ENCODE measurements at regions not wholly inside any gene's neighbourhood (a gene's known extent, or its start where the extent isn't known, plus 50 kb on each side); places are given as distances from the start of the nearest gene placed in this dataset.

DNA sequence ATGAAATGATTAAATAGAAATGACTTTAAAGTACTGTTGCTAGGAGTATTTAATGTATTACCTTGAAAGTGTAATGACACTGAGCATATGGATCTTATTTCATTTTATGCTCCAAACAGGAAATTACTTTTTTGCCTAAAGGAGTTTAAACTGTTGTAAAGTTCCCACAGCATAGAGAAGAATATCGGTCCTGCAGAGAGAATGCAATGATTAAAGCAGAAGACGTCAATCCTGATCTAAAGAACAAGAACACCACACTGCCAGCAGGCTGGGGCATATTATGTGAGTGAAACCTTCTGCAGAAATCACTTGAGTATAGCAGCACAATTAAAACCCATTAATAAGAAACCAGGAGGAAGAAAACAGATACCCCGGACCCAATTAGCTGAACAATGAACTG lies 72.8 kb upstream of the CAMK2D start:
- Histone ChIP-seq H3K4me1 (no peaks in the 10 kb centered on the region), H3K9me3 (no peaks in the 10 kb centered on the region), H3K36me3 (ENCODE audit: control insufficient read depth, insufficient read depth, low read length) (no peaks in the 10 kb centered on the region), H3K27me3 (replicated peaks; ENCODE audit: control insufficient read depth, insufficient read depth, low read length) (no peaks in the 10 kb centered on the region), H3K4me3 (ENCODE audit: low read depth, low read length) (no peak overlapping the region)
- CTCF ChIA-PET, result no interaction called here
- Mint-ChIP-seq H3K9me3 (ENCODE audit: unreplicated experiment) (no peaks in the 10 kb centered on the region), H3K36me3 (ENCODE audit: insufficient read depth, unreplicated experiment) (no peaks in the 10 kb centered on the region), H3K4me3 (ENCODE audit: unreplicated experiment) (no peak overlapping the region), H3K4me1 (ENCODE audit: low read depth, unreplicated experiment) (no peaks in the 10 kb centered on the region), H3K27me3 (ENCODE audit: insufficient read depth, unreplicated experiment) (peaks cover 9% of the 10 kb centered on the region), H3K27ac (ENCODE audit: unreplicated experiment) (no peak overlapping the region)
- intact Hi-C loops (cut with micrococcal nuclease; ENCODE audit: unreplicated experiment), result no loop called here
- DNase-seq, result no peak
- TF ChIP-seq, protein P1, sequence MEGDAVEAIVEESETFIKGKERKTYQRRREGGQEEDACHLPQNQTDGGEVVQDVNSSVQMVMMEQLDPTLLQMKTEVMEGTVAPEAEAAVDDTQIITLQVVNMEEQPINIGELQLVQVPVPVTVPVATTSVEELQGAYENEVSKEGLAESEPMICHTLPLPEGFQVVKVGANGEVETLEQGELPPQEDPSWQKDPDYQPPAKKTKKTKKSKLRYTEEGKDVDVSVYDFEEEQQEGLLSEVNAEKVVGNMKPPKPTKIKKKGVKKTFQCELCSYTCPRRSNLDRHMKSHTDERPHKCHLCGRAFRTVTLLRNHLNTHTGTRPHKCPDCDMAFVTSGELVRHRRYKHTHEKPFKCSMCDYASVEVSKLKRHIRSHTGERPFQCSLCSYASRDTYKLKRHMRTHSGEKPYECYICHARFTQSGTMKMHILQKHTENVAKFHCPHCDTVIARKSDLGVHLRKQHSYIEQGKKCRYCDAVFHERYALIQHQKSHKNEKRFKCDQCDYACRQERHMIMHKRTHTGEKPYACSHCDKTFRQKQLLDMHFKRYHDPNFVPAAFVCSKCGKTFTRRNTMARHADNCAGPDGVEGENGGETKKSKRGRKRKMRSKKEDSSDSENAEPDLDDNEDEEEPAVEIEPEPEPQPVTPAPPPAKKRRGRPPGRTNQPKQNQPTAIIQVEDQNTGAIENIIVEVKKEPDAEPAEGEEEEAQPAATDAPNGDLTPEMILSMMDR (IDR thresholded peaks at IDR 0.05; ENCODE audit: insufficient read depth in 1 of 2, low read depth in 1 of 2, low read length in 1 of 2, severe bottlenecking in 1 of 2, unreplicated experiment in 1 of 2), result no peak
- POLR2A ChIA-PET, result no interaction called here
- BruUV-seq (replicated peaks), result no TSS peak

DNA sequence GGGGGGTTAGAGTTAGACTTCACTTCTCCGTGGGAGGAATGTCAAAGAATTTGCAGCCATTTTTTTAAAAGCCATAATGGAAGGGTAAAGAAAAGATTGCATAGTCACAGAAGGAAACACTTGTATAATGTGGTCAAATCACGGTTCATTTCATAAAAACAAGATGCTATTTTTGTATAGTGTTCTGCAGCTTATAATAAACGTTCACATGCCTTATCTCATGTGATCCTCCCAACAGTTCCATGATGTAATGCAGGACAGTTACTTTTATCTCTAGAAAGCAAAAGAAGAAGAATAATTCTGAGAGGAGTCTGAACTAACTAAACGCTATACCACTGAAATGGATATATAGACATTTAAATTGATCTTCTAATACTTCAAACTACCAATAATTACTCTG lies 71.3 kb upstream of the CAMK2D start:
- ChIA-PET POLR2A (no interaction called here), CTCF (interaction anchor here (0.7 kb wide), 1 partner anchor 1076 kb away, joined by 4 read pairs; no protein-coding TSS in a partner anchor)
- H3K36me3 Mint-ChIP-seq (ENCODE audit: insufficient read depth, unreplicated experiment), result no peaks in the 10 kb centered on the region
- H3K27ac Mint-ChIP-seq (ENCODE audit: unreplicated experiment), result no peak overlapping the region
- Histone ChIP-seq H3K9me3 (no peaks in the 10 kb centered on the region), H3K4me1 (no peaks in the 10 kb centered on the region), H3K27me3 (replicated peaks; ENCODE audit: control insufficient read depth, insufficient read depth, low read length) (no peaks in the 10 kb centered on the region), H3K36me3 (ENCODE audit: control insufficient read depth, insufficient read depth, low read length) (no peaks in the 10 kb centered on the region), H3K4me3 (ENCODE audit: low read depth, low read length) (no peak overlapping the region)
- no peak for DNase-seq
- no peaks in the 10 kb centered on the region for H3K9me3 Mint-ChIP-seq (ENCODE audit: unreplicated experiment)
- peaks cover 12% of the 10 kb centered on the region for H3K27me3 Mint-ChIP-seq (ENCODE audit: insufficient read depth, unreplicated experiment)
- H3K4me3 Mint-ChIP-seq (ENCODE audit: unreplicated experiment), result no peak overlapping the region
- TF ChIP-seq, protein P1 (IDR thresholded peaks at IDR 0.05; ENCODE audit: insufficient read depth in 1 of 2, low read depth in 1 of 2, low read length in 1 of 2, severe bottlenecking in 1 of 2, unreplicated experiment in 1 of 2), result no peak
- no TSS peak for BruUV-seq (replicated peaks)
- H3K4me1 Mint-ChIP-seq (ENCODE audit: low read depth, unreplicated experiment), result no peaks in the 10 kb centered on the region
- intact Hi-C loops (cut with micrococcal nuclease; ENCODE audit: unreplicated experiment), result no loop called here

DNA sequence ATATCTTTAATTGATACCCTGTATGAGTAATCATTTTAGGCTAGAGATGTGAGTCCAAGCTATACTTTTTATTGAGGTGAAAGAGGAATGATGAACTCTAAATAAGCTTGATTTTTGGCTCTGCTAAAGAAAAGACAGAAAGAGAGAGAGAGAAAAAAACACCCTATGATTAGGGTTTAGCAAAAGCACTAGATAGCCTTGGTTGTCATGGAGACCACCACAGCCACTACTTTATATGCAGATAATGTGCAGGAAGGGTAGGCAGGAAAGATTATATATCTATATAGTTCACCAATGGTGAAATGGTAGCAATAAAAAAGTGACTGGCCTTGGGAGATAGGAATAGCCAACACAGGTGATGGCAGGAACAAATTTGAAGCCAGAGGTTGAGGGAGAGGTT lies 69.9 kb upstream of the CAMK2D start:
- Mint-ChIP-seq H3K9me3 (ENCODE audit: unreplicated experiment) (no peaks in the 10 kb centered on the region), H3K36me3 (ENCODE audit: insufficient read depth, unreplicated experiment) (no peaks in the 10 kb centered on the region), H3K4me3 (ENCODE audit: unreplicated experiment) (no peak overlapping the region), H3K27me3 (ENCODE audit: insufficient read depth, unreplicated experiment) (peaks cover 17% of the 10 kb centered on the region), H3K4me1 (ENCODE audit: low read depth, unreplicated experiment) (no peaks in the 10 kb centered on the region), H3K27ac (ENCODE audit: unreplicated experiment) (no peak overlapping the region)
- no peaks in the 10 kb centered on the region for H3K9me3 ChIP-seq
- intact Hi-C loops (cut with micrococcal nuclease; ENCODE audit: unreplicated experiment), result no loop called here
- ChIA-PET CTCF (no interaction called here), POLR2A (no interaction called here)
- DNase-seq, result no peak
- H3K4me1 ChIP-seq, result no peaks in the 10 kb centered on the region
- H3K27me3 ChIP-seq (replicated peaks; ENCODE audit: control insufficient read depth, insufficient read depth, low read length), result no peaks in the 10 kb centered on the region
- H3K36me3 ChIP-seq (ENCODE audit: control insufficient read depth, insufficient read depth, low read length), result no peaks in the 10 kb centered on the region
- TF ChIP-seq, protein P1 (IDR thresholded peaks at IDR 0.05; ENCODE audit: insufficient read depth in 1 of 2, low read depth in 1 of 2, low read length in 1 of 2, severe bottlenecking in 1 of 2, unreplicated experiment in 1 of 2), result no peak
- no peak overlapping the region for H3K4me3 ChIP-seq (ENCODE audit: low read depth, low read length)
- no TSS peak for BruUV-seq (replicated peaks)
